ENCODE measurements at regions not wholly inside any gene's neighbourhood (a gene's known extent, or its start where the extent isn't known, plus 50 kb on each side); places are given as distances from the start of the nearest gene placed in this dataset.

- TF ChIP-seq CTCF (IDR thresholded peaks at IDR 0.05; ENCODE audit: low read length) (no peak), EZH2 (IDR thresholded peaks at IDR 0.05; ENCODE audit: borderline replicate concordance, low read length) (no peak)
Observed at GRCh38 chr7:9498303-9498702, 1064.9 kb downstream of the NXPH1 start.

Data from OCI-LY1 (cell line).